EL (cell line): ENCODE measurements at regions not wholly inside any gene's neighbourhood (a gene's known extent, or its start where the extent isn't known, plus 50 kb on each side); places are given as distances from the start of the nearest gene placed in this dataset.

Source experiments
- DNase-seq: peaks from one replicate; pipeline ENCODE4 v3.0.0-alpha.2; 2016

GRCh38 chr20:57838670-57839151 is 128.9 kb upstream of the PMEPA1 start:
- no peak for DNase-seq

GRCh38 chr20:57837208-57838035 is 127.6 kb upstream of the PMEPA1 start:
- no peak for DNase-seq

- no peak for DNase-seq
Measured at GRCh38 chr20:57835588-57836455, 126.0 kb upstream of the PMEPA1 start.

GRCh38 chr20:57835074-57835452 is 125.2 kb upstream of the PMEPA1 start:
- DNase-seq = no peak

- no peak for DNase-seq
Measured at GRCh38 chr20:57834306-57835073, 124.7 kb upstream of the PMEPA1 start.

- no peak for DNase-seq
Measured at GRCh38 chr20:57831993-57832585, 122.3 kb upstream of the PMEPA1 start.

GRCh38 chr20:57831326-57831992 is 121.6 kb upstream of the PMEPA1 start:
- DNase-seq = no peak

GRCh38 chr20:57830515-57830895 is 120.7 kb upstream of the PMEPA1 start:
- no peak for DNase-seq

- DNase-seq = no peak
Measured at GRCh38 chr20:57829805-57830514, 120.1 kb upstream of the PMEPA1 start.

- no peak for DNase-seq
Measured at GRCh38 chr20:57829336-57829735, 119.5 kb upstream of the PMEPA1 start.

- no peak for DNase-seq
Measured at GRCh38 chr20:57828696-57829095, 118.9 kb upstream of the PMEPA1 start.

GRCh38 chr20:57826666-57827287 is 117.0 kb upstream of the PMEPA1 start:
- no peak for DNase-seq

- DNase-seq = no peak
Measured at GRCh38 chr20:57824909-57825308, 115.1 kb upstream of the PMEPA1 start.

GRCh38 chr20:57821935-57822334 is 112.1 kb upstream of the PMEPA1 start:
- DNase-seq = no peak

GRCh38 chr20:57819691-57820380 is 110.0 kb upstream of the PMEPA1 start:
- DNase-seq = no peak

- no peak for DNase-seq
Measured at GRCh38 chr20:57819291-57819690, 109.5 kb upstream of the PMEPA1 start.

- no peak for DNase-seq
Measured at GRCh38 chr20:57818418-57819181, 108.8 kb upstream of the PMEPA1 start.

GRCh38 chr20:57815405-57815804 is 105.6 kb upstream of the PMEPA1 start:
- no peak for DNase-seq

GRCh38 chr20:57814529-57814928 is 104.7 kb upstream of the PMEPA1 start:
- DNase-seq = no peak
